ENCODE measurements at regions not wholly inside any gene's neighbourhood (a gene's known extent, or its start where the extent isn't known, plus 50 kb on each side); places are given as distances from the start of the nearest gene placed in this dataset.

DNA sequence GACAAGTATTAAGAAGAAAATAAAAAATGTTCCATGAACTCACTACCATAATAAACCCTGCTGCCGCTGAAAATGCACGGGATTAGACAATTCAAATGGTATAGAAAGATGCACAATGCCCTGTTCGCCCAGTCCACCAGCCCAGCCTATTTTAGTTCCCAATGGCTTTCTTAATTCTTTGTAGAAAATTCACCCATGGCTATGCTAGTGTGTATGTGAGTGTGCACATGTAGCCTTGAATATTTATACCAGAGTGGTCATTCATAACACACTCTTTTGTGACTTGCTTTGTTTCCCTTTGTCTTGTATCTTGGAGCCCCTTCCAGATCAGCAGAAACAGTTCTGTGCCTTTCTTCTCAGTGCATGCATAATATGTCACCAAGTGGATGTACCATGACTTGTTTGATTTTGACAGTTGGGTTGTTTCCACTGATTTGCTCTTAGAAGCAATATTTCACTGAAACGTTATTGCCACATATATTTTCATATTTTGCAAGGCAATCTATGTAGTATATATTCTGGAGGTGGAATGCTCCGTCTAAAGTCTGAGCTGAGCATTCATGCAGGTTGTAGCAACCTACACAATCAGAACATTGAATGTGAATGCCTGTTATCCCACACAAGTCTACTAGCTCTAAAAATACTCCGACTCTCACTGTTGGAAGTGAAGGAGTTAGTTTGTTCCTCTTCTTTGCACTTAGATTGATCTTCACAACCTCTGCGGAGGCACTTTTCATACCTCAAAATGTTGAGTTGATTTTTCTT lies 383.0 kb upstream of the EEF2KMT start:
- Histone ChIP-seq H3K9me2 (replicated peaks; ENCODE audit: low read length) (no peaks in the 10 kb centered on the region), H3K79me2 (ENCODE audit: low read length) (no peaks in the 10 kb centered on the region), H3K4me2 (ENCODE audit: low read length) (no peak overlapping the region), H2AFZ (ENCODE audit: low read length) (no peak overlapping the region), H3F3A (ENCODE audit: low read length, unreplicated experiment) (no peaks in the 10 kb centered on the region), H3K4me1 (ENCODE audit: insufficient read depth, low read length) (no peaks in the 10 kb centered on the region), H3K9me3 (ENCODE audit: low read length) (no peaks in the 10 kb centered on the region), H3K36me3 (ENCODE audit: low read depth, low read length) (no peaks in the 10 kb centered on the region), H3K27me3 (ENCODE audit: low read length) (no peaks in the 10 kb centered on the region; the same call in 1 of the 2 replicates), H4K20me1 (ENCODE audit: low read length) (no peaks in the 10 kb centered on the region), H3K4me3 (ENCODE audit: low read length) (no peak overlapping the region), H3K9ac (ENCODE audit: low read length) (no peak overlapping the region), H3K27ac (ENCODE audit: low read length) (no peak overlapping the region)
- no TSS peak for BruUV-seq (replicated peaks)
- TF ChIP-seq EZH2 (IDR thresholded peaks at IDR 0.05; ENCODE audit: low read length, unreplicated experiment) = no peak
- TF ChIP-seq EZH2phosphoT487 (IDR thresholded peaks at IDR 0.05; ENCODE audit: borderline replicate concordance, low read length) = no peak
- TF ChIP-seq, protein P1, sequence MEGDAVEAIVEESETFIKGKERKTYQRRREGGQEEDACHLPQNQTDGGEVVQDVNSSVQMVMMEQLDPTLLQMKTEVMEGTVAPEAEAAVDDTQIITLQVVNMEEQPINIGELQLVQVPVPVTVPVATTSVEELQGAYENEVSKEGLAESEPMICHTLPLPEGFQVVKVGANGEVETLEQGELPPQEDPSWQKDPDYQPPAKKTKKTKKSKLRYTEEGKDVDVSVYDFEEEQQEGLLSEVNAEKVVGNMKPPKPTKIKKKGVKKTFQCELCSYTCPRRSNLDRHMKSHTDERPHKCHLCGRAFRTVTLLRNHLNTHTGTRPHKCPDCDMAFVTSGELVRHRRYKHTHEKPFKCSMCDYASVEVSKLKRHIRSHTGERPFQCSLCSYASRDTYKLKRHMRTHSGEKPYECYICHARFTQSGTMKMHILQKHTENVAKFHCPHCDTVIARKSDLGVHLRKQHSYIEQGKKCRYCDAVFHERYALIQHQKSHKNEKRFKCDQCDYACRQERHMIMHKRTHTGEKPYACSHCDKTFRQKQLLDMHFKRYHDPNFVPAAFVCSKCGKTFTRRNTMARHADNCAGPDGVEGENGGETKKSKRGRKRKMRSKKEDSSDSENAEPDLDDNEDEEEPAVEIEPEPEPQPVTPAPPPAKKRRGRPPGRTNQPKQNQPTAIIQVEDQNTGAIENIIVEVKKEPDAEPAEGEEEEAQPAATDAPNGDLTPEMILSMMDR (conservative IDR thresholded peaks at IDR 0.05; ENCODE audit: low read depth, low read length) = no peak
- ATAC-seq (no peak), DNase-seq (no peak)
- CTCF ChIA-PET = no interaction called here
- POLR2A ChIA-PET (ENCODE audit: unreplicated experiment) = no interaction called here
- intact Hi-C loops (cut with micrococcal nuclease) = no loop called here

DNA sequence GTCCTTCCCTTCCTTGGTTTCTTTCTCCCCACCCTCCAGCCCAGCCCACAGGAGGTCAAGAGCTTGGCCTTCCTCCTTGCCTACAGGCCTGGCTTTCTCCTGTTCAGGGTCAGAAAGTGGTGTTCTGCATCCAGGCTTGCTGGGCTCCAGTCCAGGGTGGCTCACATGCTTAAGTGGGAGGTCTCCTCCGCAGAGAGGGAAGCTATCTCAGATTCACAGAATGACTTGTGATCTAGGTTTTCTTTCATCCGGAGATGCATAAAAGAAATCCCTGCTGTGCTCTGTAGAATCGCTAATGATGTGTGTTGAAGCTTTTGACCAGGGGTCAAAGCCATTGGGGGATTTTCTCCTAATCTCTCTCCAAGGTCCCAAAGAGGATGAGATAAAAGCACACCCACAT lies 382.3 kb upstream of the EEF2KMT start:
- ChIA-PET CTCF (no interaction called here), POLR2A (ENCODE audit: unreplicated experiment) (no interaction called here)
- Histone ChIP-seq H3K9me3 (ENCODE audit: low read length) (no peaks in the 10 kb centered on the region), H2AFZ (ENCODE audit: low read length) (no peak overlapping the region), H3K4me2 (ENCODE audit: low read length) (no peak overlapping the region), H4K20me1 (ENCODE audit: low read length) (no peaks in the 10 kb centered on the region), H3K4me1 (ENCODE audit: insufficient read depth, low read length) (no peaks in the 10 kb centered on the region), H3K36me3 (ENCODE audit: low read depth, low read length) (no peaks in the 10 kb centered on the region), H3K4me3 (ENCODE audit: low read length) (no peak overlapping the region), H3K27ac (ENCODE audit: low read length) (no peak overlapping the region), H3K9me2 (replicated peaks; ENCODE audit: low read length) (no peaks in the 10 kb centered on the region), H3F3A (ENCODE audit: low read length, unreplicated experiment) (no peaks in the 10 kb centered on the region), H3K79me2 (ENCODE audit: low read length) (no peaks in the 10 kb centered on the region), H3K9ac (ENCODE audit: low read length) (no peak overlapping the region), H3K27me3 (ENCODE audit: low read length) (no peaks in the 10 kb centered on the region; the same call in 1 of the 2 replicates)
- DNase-seq (no peak), ATAC-seq (no peak)
- intact Hi-C loops (cut with micrococcal nuclease) = no loop called here
- TF ChIP-seq EZH2 (IDR thresholded peaks at IDR 0.05; ENCODE audit: low read length, unreplicated experiment) (no peak), EZH2phosphoT487 (IDR thresholded peaks at IDR 0.05; ENCODE audit: borderline replicate concordance, low read length) (no peak)
- TF ChIP-seq, protein P1 (conservative IDR thresholded peaks at IDR 0.05; ENCODE audit: low read depth, low read length) = no peak
- no TSS peak for BruUV-seq (replicated peaks)

DNA sequence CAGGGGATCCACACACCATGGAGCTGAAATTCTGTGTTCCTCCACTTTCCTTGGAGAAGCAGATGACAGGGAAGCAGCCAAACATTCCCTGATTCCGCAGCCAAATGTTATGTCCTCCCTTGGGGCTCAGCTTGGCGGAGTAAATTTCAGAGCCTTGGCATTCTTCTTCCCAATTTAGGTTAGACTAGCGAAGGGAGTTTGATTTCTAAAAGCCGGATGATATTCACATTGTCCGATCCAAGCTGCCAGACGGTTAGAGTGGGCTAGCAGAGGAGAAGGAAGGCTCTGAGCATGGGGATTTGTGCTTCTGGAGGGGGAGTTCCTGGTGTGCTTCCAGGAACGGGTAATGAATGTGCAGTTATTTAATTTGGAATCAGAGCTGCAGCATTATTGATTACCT lies 380.4 kb upstream of the EEF2KMT start:
- ATAC-seq (no peak), DNase-seq (no peak)
- Histone ChIP-seq H3K4me2 (ENCODE audit: low read length) (no peak overlapping the region), H3K4me1 (ENCODE audit: insufficient read depth, low read length) (no peaks in the 10 kb centered on the region), H4K20me1 (ENCODE audit: low read length) (no peaks in the 10 kb centered on the region), H3K79me2 (ENCODE audit: low read length) (no peaks in the 10 kb centered on the region), H3K27ac (ENCODE audit: low read length) (no peak overlapping the region), H3K4me3 (ENCODE audit: low read length) (no peak overlapping the region), H3K9me2 (replicated peaks; ENCODE audit: low read length) (no peaks in the 10 kb centered on the region), H3F3A (ENCODE audit: low read length, unreplicated experiment) (no peaks in the 10 kb centered on the region), H3K36me3 (ENCODE audit: low read depth, low read length) (no peaks in the 10 kb centered on the region), H2AFZ (ENCODE audit: low read length) (no peak overlapping the region), H3K9ac (ENCODE audit: low read length) (no peak overlapping the region), H3K9me3 (ENCODE audit: low read length) (no peaks in the 10 kb centered on the region), H3K27me3 (ENCODE audit: low read length) (no peaks in the 10 kb centered on the region; the same call in 1 of the 2 replicates)
- TF ChIP-seq, protein P1 (conservative IDR thresholded peaks at IDR 0.05; ENCODE audit: low read depth, low read length) = no peak
- TF ChIP-seq EZH2 (IDR thresholded peaks at IDR 0.05; ENCODE audit: low read length, unreplicated experiment) = no peak
- no peak for TF ChIP-seq EZH2phosphoT487 (IDR thresholded peaks at IDR 0.05; ENCODE audit: borderline replicate concordance, low read length)
- no TSS peak for BruUV-seq (replicated peaks)
- intact Hi-C loops (cut with micrococcal nuclease) = no loop called here
- CTCF ChIA-PET = no interaction called here
- POLR2A ChIA-PET (ENCODE audit: unreplicated experiment) = no interaction called here
